ENCODE measurements at regions not wholly inside any gene's neighbourhood (a gene's known extent, or its start where the extent isn't known, plus 50 kb on each side); places are given as distances from the start of the nearest gene placed in this dataset.

DNA sequence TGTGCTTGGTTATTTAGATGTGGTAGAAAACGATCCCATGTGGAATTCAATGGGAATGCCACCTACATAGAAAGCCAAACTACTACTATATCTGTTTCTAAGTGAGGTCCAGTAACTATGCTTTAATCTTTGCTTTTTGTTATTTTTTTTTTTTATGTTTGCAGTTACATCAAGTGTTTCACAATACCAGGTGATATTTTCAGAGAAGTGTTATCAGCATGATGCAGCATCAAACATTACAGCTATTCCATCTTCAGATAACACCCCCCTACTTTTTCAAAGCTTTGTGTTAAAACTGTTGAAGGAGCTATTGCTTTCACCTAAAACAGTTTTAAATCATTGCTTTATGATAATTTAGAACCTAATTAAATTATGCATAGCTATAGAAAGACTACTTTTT lies 163.8 kb upstream of the SLC16A7 start:
- Histone ChIP-seq H3K27me3 (ENCODE audit: control insufficient read depth, insufficient read depth, low read length) (no peaks in the 10 kb centered on the region), H3K27ac (ENCODE audit: insufficient read depth, low read length) (no peak overlapping the region), H2AFZ (ENCODE audit: low read length) (no peak overlapping the region), H3K4me1 (ENCODE audit: control insufficient read depth, extremely low read depth, insufficient read depth, low read length) (no peaks in the 10 kb centered on the region), H3K4me2 (ENCODE audit: extremely low read depth, insufficient read depth, low read length) (no peak overlapping the region), H3K4me3 (replicated peaks in 1 of 4; ENCODE audit: control extremely low read depth in 1 of 4, insufficient read depth in 1 of 4, low read depth in 3 of 4, low read length in 4 of 4) (no peak overlapping the region), H3K9ac (ENCODE audit: insufficient read depth, low read length) (no peak overlapping the region), H3K79me2 (ENCODE audit: control insufficient read depth, insufficient read depth, low read length) (no peaks in the 10 kb centered on the region), H3K9me3 (ENCODE audit: control insufficient read depth, insufficient read depth, low read depth, low read length) (no peaks in the 10 kb centered on the region), H3K36me3 (ENCODE audit: control insufficient read depth, insufficient read depth, low read length) (no peaks in the 10 kb centered on the region), H4K20me1 (ENCODE audit: control insufficient read depth, extremely low read depth, insufficient read depth, low read length) (no peaks in the 10 kb centered on the region)
- DNase-seq (ENCODE audit: low read depth in 2 of 2) = no peak
- TF ChIP-seq CTCF (conservative IDR thresholded peaks at IDR 0.05 in 1 of 2, IDR thresholded peaks at IDR 0.05 in 1 of 2; ENCODE audit: low read depth in 1 of 2, low read length in 2 of 2) (no peak), EZH2 (IDR thresholded peaks at IDR 0.05; ENCODE audit: low read length, missing control alignments) (no peak)

- no peak overlapping the region for H3K9ac ChIP-seq (ENCODE audit: insufficient read depth, low read length)
- H4K20me1 ChIP-seq (ENCODE audit: control insufficient read depth, extremely low read depth, insufficient read depth, low read length) = no peaks in the 10 kb centered on the region
- H3K4me1 ChIP-seq (ENCODE audit: control insufficient read depth, extremely low read depth, insufficient read depth, low read length) = no peaks in the 10 kb centered on the region
- TF ChIP-seq EZH2 (IDR thresholded peaks at IDR 0.05; ENCODE audit: low read length, missing control alignments) (no peak), CTCF (conservative IDR thresholded peaks at IDR 0.05 in 1 of 2, IDR thresholded peaks at IDR 0.05 in 1 of 2; ENCODE audit: low read depth in 1 of 2, low read length in 2 of 2) (peak in 1 of 2 donors; percentile 21)
- no peak overlapping the region for H3K4me2 ChIP-seq (ENCODE audit: extremely low read depth, insufficient read depth, low read length)
- no peaks in the 10 kb centered on the region for H3K9me3 ChIP-seq (ENCODE audit: control insufficient read depth, insufficient read depth, low read depth, low read length)
- H3K27ac ChIP-seq (ENCODE audit: insufficient read depth, low read length) = no peak overlapping the region
- no peak overlapping the region for H2AFZ ChIP-seq (ENCODE audit: low read length)
- H3K36me3 ChIP-seq (ENCODE audit: control insufficient read depth, insufficient read depth, low read length) = no peaks in the 10 kb centered on the region
- H3K79me2 ChIP-seq (ENCODE audit: control insufficient read depth, insufficient read depth, low read length) = no peaks in the 10 kb centered on the region
- peak; percentile 1 to 37 for DNase-seq (ENCODE audit: low read depth in 2 of 2)
- no peaks in the 10 kb centered on the region for H3K27me3 ChIP-seq (ENCODE audit: control insufficient read depth, insufficient read depth, low read length)
- no peak overlapping the region for H3K4me3 ChIP-seq (replicated peaks in 1 of 4; ENCODE audit: control extremely low read depth in 1 of 4, insufficient read depth in 1 of 4, low read depth in 3 of 4, low read length in 4 of 4)
Measured at GRCh38 chr12:59431266-59431665, 164.6 kb upstream of the SLC16A7 start.

- Histone ChIP-seq H4K20me1 (ENCODE audit: control insufficient read depth, extremely low read depth, insufficient read depth, low read length) (no peaks in the 10 kb centered on the region), H3K9ac (ENCODE audit: insufficient read depth, low read length) (no peak overlapping the region), H3K27ac (ENCODE audit: insufficient read depth, low read length) (no peak overlapping the region), H3K9me3 (ENCODE audit: control insufficient read depth, insufficient read depth, low read depth, low read length) (no peaks in the 10 kb centered on the region), H3K27me3 (ENCODE audit: control insufficient read depth, insufficient read depth, low read length) (no peaks in the 10 kb centered on the region), H2AFZ (ENCODE audit: low read length) (no peak overlapping the region), H3K36me3 (ENCODE audit: control insufficient read depth, insufficient read depth, low read length) (no peaks in the 10 kb centered on the region), H3K79me2 (ENCODE audit: control insufficient read depth, insufficient read depth, low read length) (no peaks in the 10 kb centered on the region), H3K4me1 (ENCODE audit: control insufficient read depth, extremely low read depth, insufficient read depth, low read length) (no peaks in the 10 kb centered on the region), H3K4me3 (replicated peaks in 1 of 4; ENCODE audit: control extremely low read depth in 1 of 4, insufficient read depth in 1 of 4, low read depth in 3 of 4, low read length in 4 of 4) (no peak overlapping the region), H3K4me2 (ENCODE audit: extremely low read depth, insufficient read depth, low read length) (no peak overlapping the region)
- no peak for TF ChIP-seq CTCF (conservative IDR thresholded peaks at IDR 0.05 in 1 of 2, IDR thresholded peaks at IDR 0.05 in 1 of 2; ENCODE audit: low read depth in 1 of 2, low read length in 2 of 2)
- peak; percentile 6 to 25 for DNase-seq (ENCODE audit: low read depth in 2 of 2)
Measured at GRCh38 chr12:59429766-59430165, 166.1 kb upstream of the SLC16A7 start.
